ENCODE measurements at regions not wholly inside any gene's neighbourhood (a gene's known extent, or its start where the extent isn't known, plus 50 kb on each side); places are given as distances from the start of the nearest gene placed in this dataset.

DNA sequence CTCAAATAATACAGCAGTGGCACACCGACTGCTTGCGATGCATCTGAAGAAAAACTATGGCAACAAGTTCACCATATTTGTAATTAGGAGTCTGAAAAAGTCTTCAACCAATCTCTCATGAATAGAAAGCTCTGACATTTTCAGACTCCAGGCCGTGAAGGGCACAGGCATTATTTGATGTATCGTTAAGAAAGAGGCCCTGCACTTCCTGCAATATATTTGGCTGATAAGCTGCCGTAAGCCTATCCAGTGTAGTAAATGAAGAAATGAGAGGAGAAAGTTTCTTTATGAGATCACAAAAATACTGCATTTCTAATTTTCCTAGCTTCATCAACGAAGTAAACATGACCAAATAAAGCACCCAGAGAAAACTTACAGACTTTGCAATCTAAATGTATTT lies 613.8 kb upstream of the TECRL start:
- no peak overlapping the region for H3K4me3 ChIP-seq (ENCODE audit: insufficient read depth, low read depth, low read length)
- H2AK9ac ChIP-seq (replicated peaks; ENCODE audit: low read depth, low read length, poor library complexity) = no peak overlapping the region
- no peak for ATAC-seq (ENCODE audit: low read depth)
- WGBS, 2 experiments (ENCODE audit: extremely low coverage in 2 of 2, insufficient read length in 1 of 2) = no CpG with 5 or more reads among the region's 6 CpGs
- H2BK20ac ChIP-seq (ENCODE audit: low read depth, low read length) = no peak overlapping the region
- H3K23ac ChIP-seq (ENCODE audit: low read depth, low read length) = no peak overlapping the region
- H2BK15ac ChIP-seq (ENCODE audit: low read depth, low read length) = no peak overlapping the region
- H4K8ac ChIP-seq (ENCODE audit: low read depth in 2 of 2, low read length in 2 of 2) = no peak overlapping the region
- no peak overlapping the region for H3K4ac ChIP-seq (ENCODE audit: low read depth, low read length)
- intact Hi-C loops (cut with micrococcal nuclease) = no loop called here
- H2AFZ ChIP-seq (replicated peaks; ENCODE audit: low read length, poor library complexity) = no peak overlapping the region
- H3K18ac ChIP-seq (ENCODE audit: low read depth, low read length) = no peak overlapping the region
- H3K4me2 ChIP-seq (ENCODE audit: low read depth, low read length) = no peak overlapping the region
- dilution Hi-C loops (cut with HindIII; ENCODE audit: low sequenced_read_pairs, unreplicated experiment) = no loop called here
- in situ Hi-C loops (cut with MboI; ENCODE audit: low sequenced_read_pairs) = no loop called here
- H4K5ac ChIP-seq (ENCODE audit: low read depth, low read length) = no peak overlapping the region
- H4K20me1 ChIP-seq (ENCODE audit: insufficient read depth, low read length) = no peaks in the 10 kb centered on the region
- H3K27me3 ChIP-seq (ENCODE audit: control insufficient read depth, insufficient read depth, low read length) = no peaks in the 10 kb centered on the region
- no peak overlapping the region for H2BK120ac ChIP-seq (ENCODE audit: low read depth, low read length)
- no peaks in the 10 kb centered on the region for H3K9me1 ChIP-seq (ENCODE audit: insufficient read depth, low read length)
- TF ChIP-seq FOS (IDR thresholded peaks at IDR 0.05; ENCODE audit: low read depth, low read length) (no peak), RFX5 (IDR thresholded peaks at IDR 0.05; ENCODE audit: low read depth, low read length) (no peak), POLR2A (IDR thresholded peaks at IDR 0.05; ENCODE audit: low read depth, low read length) (no peak), RAD21 (IDR thresholded peaks at IDR 0.05; ENCODE audit: low read length) (no peak), MXI1 (IDR thresholded peaks at IDR 0.05; ENCODE audit: borderline replicate concordance, low read depth, low read length) (no peak), SMC3 (IDR thresholded peaks at IDR 0.05; ENCODE audit: low read depth, low read length) (no peak), RCOR1 (IDR thresholded peaks at IDR 0.05; ENCODE audit: insufficient replicate concordance, low read length) (no peak), MAFK (IDR thresholded peaks at IDR 0.05; ENCODE audit: low read depth, low read length) (no peak), BHLHE40 (IDR thresholded peaks at IDR 0.05; ENCODE audit: low read depth, low read length) (no peak), CHD1 (IDR thresholded peaks at IDR 0.05; ENCODE audit: low read depth, low read length) (no peak), MAZ (IDR thresholded peaks at IDR 0.05; ENCODE audit: borderline replicate concordance, low read depth, low read length) (no peak), CEBPB (IDR thresholded peaks at IDR 0.05; ENCODE audit: low read depth, low read length) (no peak), NFE2L2 (IDR thresholded peaks at IDR 0.05; ENCODE audit: low read depth, low read length) (no peak)
- TF ChIP-seq, protein P1, sequence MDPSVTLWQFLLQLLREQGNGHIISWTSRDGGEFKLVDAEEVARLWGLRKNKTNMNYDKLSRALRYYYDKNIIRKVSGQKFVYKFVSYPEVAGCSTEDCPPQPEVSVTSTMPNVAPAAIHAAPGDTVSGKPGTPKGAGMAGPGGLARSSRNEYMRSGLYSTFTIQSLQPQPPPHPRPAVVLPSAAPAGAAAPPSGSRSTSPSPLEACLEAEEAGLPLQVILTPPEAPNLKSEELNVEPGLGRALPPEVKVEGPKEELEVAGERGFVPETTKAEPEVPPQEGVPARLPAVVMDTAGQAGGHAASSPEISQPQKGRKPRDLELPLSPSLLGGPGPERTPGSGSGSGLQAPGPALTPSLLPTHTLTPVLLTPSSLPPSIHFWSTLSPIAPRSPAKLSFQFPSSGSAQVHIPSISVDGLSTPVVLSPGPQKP (IDR thresholded peaks at IDR 0.05; ENCODE audit: borderline replicate concordance, low read depth, low read length) = no peak
- TF ChIP-seq, protein P2, sequence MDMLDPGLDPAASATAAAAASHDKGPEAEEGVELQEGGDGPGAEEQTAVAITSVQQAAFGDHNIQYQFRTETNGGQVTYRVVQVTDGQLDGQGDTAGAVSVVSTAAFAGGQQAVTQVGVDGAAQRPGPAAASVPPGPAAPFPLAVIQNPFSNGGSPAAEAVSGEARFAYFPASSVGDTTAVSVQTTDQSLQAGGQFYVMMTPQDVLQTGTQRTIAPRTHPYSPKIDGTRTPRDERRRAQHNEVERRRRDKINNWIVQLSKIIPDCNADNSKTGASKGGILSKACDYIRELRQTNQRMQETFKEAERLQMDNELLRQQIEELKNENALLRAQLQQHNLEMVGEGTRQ (IDR thresholded peaks at IDR 0.05; ENCODE audit: low read depth, low read length) = no peak
- TF ChIP-seq, protein P3, sequence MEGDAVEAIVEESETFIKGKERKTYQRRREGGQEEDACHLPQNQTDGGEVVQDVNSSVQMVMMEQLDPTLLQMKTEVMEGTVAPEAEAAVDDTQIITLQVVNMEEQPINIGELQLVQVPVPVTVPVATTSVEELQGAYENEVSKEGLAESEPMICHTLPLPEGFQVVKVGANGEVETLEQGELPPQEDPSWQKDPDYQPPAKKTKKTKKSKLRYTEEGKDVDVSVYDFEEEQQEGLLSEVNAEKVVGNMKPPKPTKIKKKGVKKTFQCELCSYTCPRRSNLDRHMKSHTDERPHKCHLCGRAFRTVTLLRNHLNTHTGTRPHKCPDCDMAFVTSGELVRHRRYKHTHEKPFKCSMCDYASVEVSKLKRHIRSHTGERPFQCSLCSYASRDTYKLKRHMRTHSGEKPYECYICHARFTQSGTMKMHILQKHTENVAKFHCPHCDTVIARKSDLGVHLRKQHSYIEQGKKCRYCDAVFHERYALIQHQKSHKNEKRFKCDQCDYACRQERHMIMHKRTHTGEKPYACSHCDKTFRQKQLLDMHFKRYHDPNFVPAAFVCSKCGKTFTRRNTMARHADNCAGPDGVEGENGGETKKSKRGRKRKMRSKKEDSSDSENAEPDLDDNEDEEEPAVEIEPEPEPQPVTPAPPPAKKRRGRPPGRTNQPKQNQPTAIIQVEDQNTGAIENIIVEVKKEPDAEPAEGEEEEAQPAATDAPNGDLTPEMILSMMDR (conservative IDR thresholded peaks at IDR 0.05; ENCODE audit: low read depth, low read length) = no peak
- H3K56ac ChIP-seq (ENCODE audit: extremely low read depth, insufficient read depth, low read length) = no peak overlapping the region
- no peak overlapping the region for H3K14ac ChIP-seq (replicated peaks; ENCODE audit: low read depth, low read length)
- ChIA-PET POLR2A (ENCODE audit: unreplicated experiment) (no interaction called here), CTCF (no interaction called here)
- no peak overlapping the region for H3K9ac ChIP-seq (ENCODE audit: low read depth, low read length)
- peaks cover 2% of the 10 kb centered on the region; the same call in 1 of the 2 replicates for H3K9me3 ChIP-seq (ENCODE audit: control insufficient read depth, insufficient read depth, low read length)
- H3K27ac ChIP-seq (ENCODE audit: insufficient read depth, low read length) = no peak overlapping the region
- no peak overlapping the region for H2AK5ac ChIP-seq (ENCODE audit: low read depth, low read length)
- no peaks in the 10 kb centered on the region for H3K79me1 ChIP-seq (ENCODE audit: low read depth in 1 of 2, low read length in 2 of 2)
- H3K4me1 ChIP-seq (ENCODE audit: control insufficient read depth, insufficient read depth, low read length) = no peaks in the 10 kb centered on the region
- H3K36me3 ChIP-seq (ENCODE audit: control insufficient read depth, insufficient read depth, low read length) = no peaks in the 10 kb centered on the region
- no peak for DNase-seq
- H2BK5ac ChIP-seq (ENCODE audit: low read depth, low read length, poor library complexity, severe bottlenecking) = no peak overlapping the region
- H4K91ac ChIP-seq (ENCODE audit: insufficient read depth, low read depth, low read length) = no peak overlapping the region
- BruUV-seq (replicated peaks) = no TSS peak

All from IMR-90 (cell line).